ENCODE measurements at regions not wholly inside any gene's neighbourhood (a gene's known extent, or its start where the extent isn't known, plus 50 kb on each side); places are given as distances from the start of the nearest gene placed in this dataset.
A peak's percentile ranks its signal among the peaks of the same experiment; 100 is the strongest.

DNA sequence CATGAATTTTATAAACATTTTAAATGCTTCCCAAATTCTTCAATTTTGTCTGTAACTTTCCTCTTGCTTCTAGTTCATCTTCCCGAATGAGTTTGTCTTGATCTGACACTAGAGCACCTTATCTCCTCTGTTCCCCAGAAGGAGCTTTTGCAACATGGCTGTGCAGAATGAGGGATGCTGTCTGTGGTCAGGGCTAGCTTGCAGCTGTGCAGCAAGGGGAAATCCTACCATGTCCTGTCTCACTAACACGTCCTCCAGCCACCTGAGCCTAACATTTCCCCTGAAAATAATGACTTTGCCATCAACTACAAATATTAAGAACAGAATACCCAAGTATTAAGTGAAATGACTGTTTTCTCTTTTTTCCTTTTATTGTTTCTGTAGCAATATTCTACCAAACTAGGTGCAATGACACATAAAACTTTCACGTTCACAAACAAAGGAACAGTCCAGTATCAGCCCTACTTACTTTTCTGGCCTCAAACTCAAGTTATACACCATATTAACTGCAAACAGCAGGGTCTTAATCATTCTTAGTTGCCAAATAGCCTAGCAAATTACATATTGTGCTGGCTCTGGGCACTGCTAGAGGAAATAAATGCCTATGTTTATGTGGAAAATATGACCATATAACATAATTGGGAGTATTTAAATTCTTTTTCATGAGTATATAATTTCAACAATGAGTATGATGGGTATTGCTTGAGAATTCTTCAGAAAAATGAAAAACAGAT is 423.3 kb downstream of the CMPK2 start:
- Mint-ChIP-seq H3K27ac (ENCODE audit: unreplicated experiment) (no peak overlapping the region), H3K4me1 (ENCODE audit: low read depth, unreplicated experiment) (peaks cover 8% of the 10 kb centered on the region), H3K27me3 (ENCODE audit: low read depth, unreplicated experiment) (no peaks in the 10 kb centered on the region), H3K9me3 (ENCODE audit: unreplicated experiment) (peaks cover 2% of the 10 kb centered on the region), H3K36me3 (ENCODE audit: low read depth, unreplicated experiment) (no peaks in the 10 kb centered on the region), H3K4me3 (ENCODE audit: unreplicated experiment) (no peak overlapping the region)
- H3K4me2 ChIP-seq (ENCODE audit: low read length): no peak overlapping the region
- H3K36me3 ChIP-seq (ENCODE audit: insufficient read depth, low read length): no peaks in the 10 kb centered on the region
- DNase-seq (ENCODE audit: low read depth) (peak; percentile 42), FAIRE-seq (no peak)
- no peak overlapping the region for H3K27ac ChIP-seq (ENCODE audit: low read depth, low read length)
- no peaks in the 10 kb centered on the region for H3K4me1 ChIP-seq (ENCODE audit: insufficient read depth, low read length)
- no peak overlapping the region for H3K4me3 ChIP-seq (ENCODE audit: insufficient read depth, low read depth, low read length)
- H3K9me3 ChIP-seq (ENCODE audit: insufficient read depth, low read depth, low read length): no peaks in the 10 kb centered on the region
- TF ChIP-seq, protein P1, sequence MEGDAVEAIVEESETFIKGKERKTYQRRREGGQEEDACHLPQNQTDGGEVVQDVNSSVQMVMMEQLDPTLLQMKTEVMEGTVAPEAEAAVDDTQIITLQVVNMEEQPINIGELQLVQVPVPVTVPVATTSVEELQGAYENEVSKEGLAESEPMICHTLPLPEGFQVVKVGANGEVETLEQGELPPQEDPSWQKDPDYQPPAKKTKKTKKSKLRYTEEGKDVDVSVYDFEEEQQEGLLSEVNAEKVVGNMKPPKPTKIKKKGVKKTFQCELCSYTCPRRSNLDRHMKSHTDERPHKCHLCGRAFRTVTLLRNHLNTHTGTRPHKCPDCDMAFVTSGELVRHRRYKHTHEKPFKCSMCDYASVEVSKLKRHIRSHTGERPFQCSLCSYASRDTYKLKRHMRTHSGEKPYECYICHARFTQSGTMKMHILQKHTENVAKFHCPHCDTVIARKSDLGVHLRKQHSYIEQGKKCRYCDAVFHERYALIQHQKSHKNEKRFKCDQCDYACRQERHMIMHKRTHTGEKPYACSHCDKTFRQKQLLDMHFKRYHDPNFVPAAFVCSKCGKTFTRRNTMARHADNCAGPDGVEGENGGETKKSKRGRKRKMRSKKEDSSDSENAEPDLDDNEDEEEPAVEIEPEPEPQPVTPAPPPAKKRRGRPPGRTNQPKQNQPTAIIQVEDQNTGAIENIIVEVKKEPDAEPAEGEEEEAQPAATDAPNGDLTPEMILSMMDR (IDR thresholded peaks at IDR 0.05; ENCODE audit: insufficient read depth, low read depth, low read length): no peak
- TF ChIP-seq EZH2 (IDR thresholded peaks at IDR 0.05; ENCODE audit: insufficient read depth, low read length): no peak
- H4K20me1 ChIP-seq (ENCODE audit: insufficient read depth, low read length): no peaks in the 10 kb centered on the region
- H3K79me2 ChIP-seq (ENCODE audit: insufficient read depth, low read length): no peaks in the 10 kb centered on the region
- no peak overlapping the region for H2AFZ ChIP-seq (ENCODE audit: low read depth, low read length)
- no peaks in the 10 kb centered on the region for H3K27me3 ChIP-seq (ENCODE audit: insufficient read depth, low read length)
- H3K9ac ChIP-seq (ENCODE audit: low read length): no peak overlapping the region

DNA sequence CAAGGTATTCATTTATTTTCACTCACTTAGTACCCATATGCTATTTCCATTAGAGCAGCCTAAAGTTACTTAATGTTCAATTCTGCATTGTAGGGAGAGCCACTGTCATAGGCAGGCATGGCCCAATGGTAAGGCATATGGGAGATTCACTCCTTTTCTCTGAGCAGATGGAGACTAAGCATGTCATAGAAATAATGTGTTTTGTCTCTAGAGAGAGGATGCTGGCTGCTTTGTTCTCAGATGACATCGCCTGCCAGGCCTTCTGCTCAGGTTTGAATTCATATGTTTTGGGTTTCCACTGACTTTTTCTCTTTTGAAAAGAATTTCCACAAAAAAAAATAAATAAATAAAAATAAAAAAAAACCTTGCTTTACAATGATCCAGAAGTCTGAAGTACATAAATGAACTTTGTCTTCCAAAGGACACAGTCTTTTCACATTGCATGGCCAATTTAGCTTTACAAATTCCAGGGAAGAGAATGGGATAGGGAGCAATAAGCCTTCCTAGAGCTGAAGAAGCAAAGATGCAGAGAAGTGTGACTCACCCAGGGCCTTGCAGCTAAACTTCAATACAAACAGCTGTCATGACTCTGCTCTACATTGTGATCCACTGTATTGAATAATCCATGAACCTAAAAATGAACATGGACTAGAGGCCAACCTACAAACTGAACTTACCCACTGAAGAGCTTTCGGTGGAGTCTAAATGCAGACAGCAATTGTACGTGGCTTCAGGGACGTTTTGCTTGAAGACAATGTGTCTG is 422.5 kb downstream of the CMPK2 start:
- Mint-ChIP-seq H3K4me1 (ENCODE audit: low read depth, unreplicated experiment) (peaks cover 8% of the 10 kb centered on the region), H3K27me3 (ENCODE audit: low read depth, unreplicated experiment) (no peaks in the 10 kb centered on the region), H3K36me3 (ENCODE audit: low read depth, unreplicated experiment) (no peaks in the 10 kb centered on the region), H3K27ac (ENCODE audit: unreplicated experiment) (no peak overlapping the region), H3K4me3 (ENCODE audit: unreplicated experiment) (no peak overlapping the region), H3K9me3 (ENCODE audit: unreplicated experiment) (peaks cover 2% of the 10 kb centered on the region)
- Histone ChIP-seq H2AFZ (ENCODE audit: low read depth, low read length) (no peak overlapping the region), H3K4me1 (ENCODE audit: insufficient read depth, low read length) (no peaks in the 10 kb centered on the region), H3K4me3 (ENCODE audit: insufficient read depth, low read depth, low read length) (no peak overlapping the region), H4K20me1 (ENCODE audit: insufficient read depth, low read length) (no peaks in the 10 kb centered on the region), H3K27me3 (ENCODE audit: insufficient read depth, low read length) (no peaks in the 10 kb centered on the region), H3K79me2 (ENCODE audit: insufficient read depth, low read length) (no peaks in the 10 kb centered on the region), H3K27ac (ENCODE audit: low read depth, low read length) (no peak overlapping the region), H3K9me3 (ENCODE audit: insufficient read depth, low read depth, low read length) (no peaks in the 10 kb centered on the region), H3K9ac (ENCODE audit: low read length) (no peak overlapping the region), H3K4me2 (ENCODE audit: low read length) (no peak overlapping the region), H3K36me3 (ENCODE audit: insufficient read depth, low read length) (no peaks in the 10 kb centered on the region)
- TF ChIP-seq, protein P1 (IDR thresholded peaks at IDR 0.05; ENCODE audit: insufficient read depth, low read depth, low read length): no peak
- FAIRE-seq: no peak
- DNase-seq (ENCODE audit: low read depth): peak; percentile 26

DNA sequence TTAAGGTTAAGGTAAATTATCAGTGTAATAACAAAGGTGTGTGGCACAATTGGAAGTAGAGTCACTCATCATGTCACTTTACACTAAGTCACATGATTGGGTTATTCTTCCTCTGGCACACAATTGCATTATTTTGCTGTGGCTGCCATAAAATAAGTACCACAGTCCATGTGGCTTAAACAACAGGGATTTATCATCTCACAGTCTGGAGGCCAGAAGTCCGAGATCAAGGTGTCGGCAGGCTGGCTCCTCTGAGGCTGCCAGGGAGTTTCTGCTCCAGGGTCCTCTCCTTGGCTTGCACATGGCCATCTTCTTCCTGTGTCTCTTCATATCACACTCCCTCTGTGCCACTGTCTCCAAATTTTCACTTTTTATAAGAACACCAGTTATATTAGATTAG is 421.2 kb downstream of the CMPK2 start:
- no peaks in the 10 kb centered on the region for H3K9me3 ChIP-seq (ENCODE audit: insufficient read depth, low read depth, low read length)
- no peak overlapping the region for H3K27ac Mint-ChIP-seq (ENCODE audit: unreplicated experiment)
- no peaks in the 10 kb centered on the region for H3K36me3 ChIP-seq (ENCODE audit: insufficient read depth, low read length)
- no peak overlapping the region for H3K27ac ChIP-seq (ENCODE audit: low read depth, low read length)
- FAIRE-seq (no peak), DNase-seq (ENCODE audit: low read depth) (no peak)
- H3K4me3 ChIP-seq (ENCODE audit: insufficient read depth, low read depth, low read length): no peak overlapping the region
- no peaks in the 10 kb centered on the region for H3K79me2 ChIP-seq (ENCODE audit: insufficient read depth, low read length)
- H3K4me2 ChIP-seq (ENCODE audit: low read length): no peak overlapping the region
- H3K9me3 Mint-ChIP-seq (ENCODE audit: unreplicated experiment): peaks cover 3% of the 10 kb centered on the region
- H3K36me3 Mint-ChIP-seq (ENCODE audit: low read depth, unreplicated experiment): no peaks in the 10 kb centered on the region
- H3K27me3 ChIP-seq (ENCODE audit: insufficient read depth, low read length): no peaks in the 10 kb centered on the region
- H3K4me1 Mint-ChIP-seq (ENCODE audit: low read depth, unreplicated experiment): peaks cover 8% of the 10 kb centered on the region
- H3K27me3 Mint-ChIP-seq (ENCODE audit: low read depth, unreplicated experiment): no peaks in the 10 kb centered on the region
- no peak overlapping the region for H3K4me3 Mint-ChIP-seq (ENCODE audit: unreplicated experiment)
- H3K4me1 ChIP-seq (ENCODE audit: insufficient read depth, low read length): no peaks in the 10 kb centered on the region
- no peaks in the 10 kb centered on the region for H4K20me1 ChIP-seq (ENCODE audit: insufficient read depth, low read length)
- TF ChIP-seq EZH2 (IDR thresholded peaks at IDR 0.05; ENCODE audit: insufficient read depth, low read length): no peak
- TF ChIP-seq, protein P1 (IDR thresholded peaks at IDR 0.05; ENCODE audit: insufficient read depth, low read depth, low read length): no peak
- H3K9ac ChIP-seq (ENCODE audit: low read length): no peak overlapping the region
- no peak overlapping the region for H2AFZ ChIP-seq (ENCODE audit: low read depth, low read length)
